RWPE2 (cell line): ENCODE measurements at regions not wholly inside any gene's neighbourhood (a gene's known extent, or its start where the extent isn't known, plus 50 kb on each side); places are given as distances from the start of the nearest gene placed in this dataset.

Experiments used
- ATAC-seq: fragments of 200-7000 bp; cut with Tn5 transposase; 3 replicates; pipeline ENCODE4 v1.9.1; 2021; ENCODE audit warnings: low read depth
- DNase-seq: peaks from one replicate; pipeline ENCODE4 v3.0.0-alpha.2; 2020; ENCODE audit warnings: low spot score
- H3K27ac ChIP-seq: fragments of 450-650 bp; 2 replicates; pipeline ENCODE4 v1.5.1; 2017; ENCODE audit warnings: mild to moderate bottlenecking; ENCODE audit not compliant: poor library complexity, severe bottlenecking
- H3K27me3 ChIP-seq: fragments of 250-450 bp; sonication (Bioruptor Pico); 2 replicates; pipeline ENCODE4 v1.5.1; 2021; ENCODE audit warnings: mild to moderate bottlenecking, moderate library complexity; ENCODE audit not compliant: insufficient read depth, poor library complexity, severe bottlenecking
- H3K36me3 ChIP-seq: fragments of 250-450 bp; sonication (Bioruptor Pico); 2 replicates; pipeline ENCODE4 v1.5.1; 2020; ENCODE audit warnings: low read depth, mild to moderate bottlenecking, moderate library complexity
- H3K4me1 ChIP-seq: fragments of 250-450 bp; sonication (Bioruptor Pico); 2 replicates; pipeline ENCODE4 v1.5.1; 2021; ENCODE audit warnings: mild to moderate bottlenecking, moderate library complexity; ENCODE audit not compliant: insufficient read depth, poor library complexity, severe bottlenecking
- H3K4me3 ChIP-seq: fragments of 250-450 bp; sonication (Bioruptor Pico); 2 replicates; pipeline ENCODE4 v1.5.1; 2021; ENCODE audit warnings: mild to moderate bottlenecking, moderate library complexity; ENCODE audit not compliant: severe bottlenecking
- H3K9me3 ChIP-seq: fragments of 250-450 bp; sonication (Bioruptor Pico); 2 replicates; pipeline ENCODE4 v1.5.1; 2021; ENCODE audit warnings: mild to moderate bottlenecking, moderate library complexity; ENCODE audit not compliant: severe bottlenecking
- TF ChIP-seq, protein P1 (sequence below): fragments of 450-650 bp; IDR thresholded peaks from one replicate; pipeline ENCODE4 v1.5.1; 2017; ENCODE audit warnings: mild to moderate bottlenecking, moderate library complexity; ENCODE audit not compliant: poor library complexity, severe bottlenecking

DNA sequence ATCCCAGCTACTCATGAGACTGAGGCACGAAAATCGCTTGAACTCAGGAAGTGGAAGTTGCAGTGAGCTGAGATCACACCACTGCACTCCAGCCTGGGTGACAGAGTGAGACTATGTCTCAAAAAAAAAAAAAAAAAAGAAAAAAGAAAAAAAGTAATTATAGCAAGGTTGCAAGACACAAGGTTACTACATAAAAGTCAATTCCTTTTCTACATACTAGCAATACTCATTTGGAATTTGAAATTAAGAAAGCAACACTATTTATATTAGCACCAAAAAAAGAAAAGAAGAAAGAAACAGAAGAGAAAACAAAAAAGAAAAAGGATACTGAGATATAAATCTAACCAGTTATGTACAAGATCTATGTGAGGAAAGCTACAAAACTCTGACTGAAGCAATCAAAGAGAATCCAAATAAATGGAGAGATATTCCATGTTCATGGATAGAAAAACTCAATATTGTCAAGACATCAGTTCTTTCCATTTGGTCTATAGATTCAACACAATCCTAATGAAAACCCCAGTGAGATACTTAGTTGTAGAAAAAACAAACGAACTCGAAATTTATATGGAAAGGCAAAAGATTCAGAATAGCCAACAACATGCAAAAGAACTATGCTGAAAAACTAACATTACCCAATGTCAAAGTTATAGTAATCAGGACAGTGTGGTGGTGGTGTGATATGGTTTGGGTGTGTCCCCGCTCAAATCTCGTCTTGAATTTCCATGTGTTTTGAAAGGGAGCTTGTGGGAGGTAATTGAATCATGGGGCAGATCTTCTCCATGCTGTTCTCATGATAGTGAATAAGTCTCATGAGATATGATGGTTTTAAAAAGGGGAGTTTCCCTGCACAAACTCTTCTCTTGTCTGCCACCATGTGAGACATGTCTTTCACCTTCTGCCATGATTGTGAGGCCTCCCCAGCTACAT is 73.3 kb downstream of the GPX5 start:
- no peak for ATAC-seq
- Histone ChIP-seq H3K36me3 (no peaks in the 10 kb centered on the region), H3K27me3 (no peaks in the 10 kb centered on the region), H3K9me3 (no peaks in the 10 kb centered on the region), H3K4me3 (peak overlapping the region; percentile 40), H3K27ac (no peak overlapping the region), H3K4me1 (no peaks in the 10 kb centered on the region)
- no peak for DNase-seq
- TF ChIP-seq, protein P1, sequence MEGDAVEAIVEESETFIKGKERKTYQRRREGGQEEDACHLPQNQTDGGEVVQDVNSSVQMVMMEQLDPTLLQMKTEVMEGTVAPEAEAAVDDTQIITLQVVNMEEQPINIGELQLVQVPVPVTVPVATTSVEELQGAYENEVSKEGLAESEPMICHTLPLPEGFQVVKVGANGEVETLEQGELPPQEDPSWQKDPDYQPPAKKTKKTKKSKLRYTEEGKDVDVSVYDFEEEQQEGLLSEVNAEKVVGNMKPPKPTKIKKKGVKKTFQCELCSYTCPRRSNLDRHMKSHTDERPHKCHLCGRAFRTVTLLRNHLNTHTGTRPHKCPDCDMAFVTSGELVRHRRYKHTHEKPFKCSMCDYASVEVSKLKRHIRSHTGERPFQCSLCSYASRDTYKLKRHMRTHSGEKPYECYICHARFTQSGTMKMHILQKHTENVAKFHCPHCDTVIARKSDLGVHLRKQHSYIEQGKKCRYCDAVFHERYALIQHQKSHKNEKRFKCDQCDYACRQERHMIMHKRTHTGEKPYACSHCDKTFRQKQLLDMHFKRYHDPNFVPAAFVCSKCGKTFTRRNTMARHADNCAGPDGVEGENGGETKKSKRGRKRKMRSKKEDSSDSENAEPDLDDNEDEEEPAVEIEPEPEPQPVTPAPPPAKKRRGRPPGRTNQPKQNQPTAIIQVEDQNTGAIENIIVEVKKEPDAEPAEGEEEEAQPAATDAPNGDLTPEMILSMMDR = no peak

DNA sequence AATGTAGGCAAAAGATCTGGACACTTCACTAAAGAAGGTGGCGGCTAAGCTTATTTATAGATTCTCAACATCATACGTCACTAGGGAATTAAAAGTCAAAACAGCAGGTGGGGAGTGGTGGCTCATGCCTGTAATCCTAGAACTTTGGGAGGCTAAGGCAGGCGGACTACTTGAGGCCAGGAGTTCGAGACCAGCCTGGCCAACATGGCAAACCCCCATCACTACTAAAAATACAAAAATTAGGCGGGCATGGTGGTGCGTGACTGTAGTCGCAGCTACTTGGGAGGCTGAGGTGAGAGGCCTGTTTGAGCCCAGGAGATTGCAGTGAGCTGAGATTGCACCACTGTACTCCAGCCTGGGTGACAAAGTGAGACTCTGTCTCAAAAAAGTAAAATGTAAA is 74.6 kb downstream of the GPX5 start:
- Histone ChIP-seq H3K36me3 (no peaks in the 10 kb centered on the region), H3K9me3 (no peaks in the 10 kb centered on the region), H3K4me1 (no peaks in the 10 kb centered on the region), H3K27me3 (no peaks in the 10 kb centered on the region), H3K4me3 (no peak overlapping the region), H3K27ac (no peak overlapping the region)
- DNase-seq (no peak), ATAC-seq (no peak)
- TF ChIP-seq, protein P1 = no peak

DNA sequence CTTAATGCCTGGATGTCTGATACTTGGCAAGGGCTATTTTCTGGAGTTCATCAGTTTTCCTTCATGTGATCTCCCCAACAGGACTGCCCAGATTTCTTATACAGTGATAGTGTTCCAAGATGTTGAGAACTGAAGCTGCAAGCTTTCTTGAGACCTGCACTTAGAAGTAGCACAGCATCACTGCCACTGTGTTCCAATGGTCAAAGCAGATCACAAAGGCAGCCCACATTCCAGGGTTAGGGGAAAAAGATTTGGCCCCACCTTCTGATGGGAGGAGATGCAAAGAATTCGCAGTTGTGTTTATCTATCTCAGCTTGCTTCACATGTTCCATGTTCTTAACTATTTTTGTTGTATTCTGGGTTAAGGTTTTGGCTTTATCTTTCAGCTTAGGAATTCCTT is 78.2 kb downstream of the GPX5 start:
- no peaks in the 10 kb centered on the region for H3K9me3 ChIP-seq
- TF ChIP-seq, protein P1 = no peak
- H3K4me3 ChIP-seq = no peak overlapping the region
- DNase-seq (no peak), ATAC-seq (no peak)
- no peak overlapping the region for H3K27ac ChIP-seq
- no peaks in the 10 kb centered on the region for H3K4me1 ChIP-seq
- no peaks in the 10 kb centered on the region for H3K36me3 ChIP-seq
- no peaks in the 10 kb centered on the region for H3K27me3 ChIP-seq

DNA sequence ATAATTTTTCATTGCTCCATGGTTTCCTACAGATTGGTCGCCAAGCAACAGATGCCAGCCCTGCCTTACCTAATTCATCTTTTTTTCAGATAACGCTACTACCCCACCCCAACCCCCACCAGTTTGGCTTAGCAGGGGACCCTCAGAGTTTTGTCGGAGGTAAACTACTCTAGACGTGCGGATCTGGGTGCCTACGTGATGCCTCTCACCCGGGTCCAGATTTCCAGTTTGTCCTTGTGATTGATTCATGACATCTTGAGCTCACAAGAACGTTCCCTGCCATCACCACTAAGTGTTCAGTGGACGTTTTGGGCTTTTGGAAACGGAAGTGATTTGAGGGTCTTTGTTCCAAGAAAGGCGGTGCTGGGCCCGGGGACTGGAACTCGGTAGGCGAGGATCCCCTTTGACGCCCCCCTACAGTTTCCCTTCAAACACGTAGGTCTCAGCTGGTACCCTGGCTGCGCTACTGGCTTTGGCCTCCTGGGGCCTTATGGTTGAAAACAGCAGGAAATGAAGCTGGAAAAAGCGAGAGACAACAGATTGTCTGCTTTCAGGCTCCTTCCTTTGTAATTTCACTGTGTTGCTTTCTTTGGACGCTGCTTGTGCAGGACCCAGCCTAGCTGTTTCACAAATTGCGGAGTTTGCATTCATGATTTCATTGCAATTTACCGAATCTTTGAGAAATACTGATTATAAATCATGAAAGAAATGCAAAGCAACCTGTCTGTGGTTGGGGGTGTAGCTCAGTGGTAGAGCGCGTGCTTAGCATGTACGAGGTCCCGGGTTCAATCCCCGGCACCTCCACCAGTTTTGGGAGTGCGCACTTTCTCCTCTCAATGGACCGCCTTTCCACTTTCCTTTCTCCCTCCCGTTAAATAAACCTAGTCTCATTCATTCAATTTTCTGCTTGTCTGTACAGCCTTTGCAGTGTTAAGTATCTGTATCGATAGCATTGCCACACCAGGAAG is 81.0 kb downstream of the GPX5 start:
- H3K36me3 ChIP-seq = no peaks in the 10 kb centered on the region
- peaks cover 7% of the 10 kb centered on the region for H3K27me3 ChIP-seq
- ATAC-seq (peak; percentile 94), DNase-seq (no peak)
- H3K4me3 ChIP-seq = peak overlapping the region; percentile 45
- no peak overlapping the region for H3K27ac ChIP-seq
- no peaks in the 10 kb centered on the region for H3K9me3 ChIP-seq
- TF ChIP-seq, protein P1 = peak; percentile 48
- H3K4me1 ChIP-seq = no peaks in the 10 kb centered on the region
